H9 (cell line): ENCODE measurements at regions not wholly inside any gene's neighbourhood (a gene's known extent, or its start where the extent isn't known, plus 50 kb on each side); places are given as distances from the start of the nearest gene placed in this dataset.

ENCODE experiments used
- DNase-seq: peaks from one replicate; pipeline ENCODE4 v3.0.0-alpha.2; 2017
- H2AFZ ChIP-seq: one replicate; pipeline ENCODE4 v1.6.1; 2013; ENCODE audit warnings: mild to moderate bottlenecking, low read length, control low read depth, moderate library complexity
- H2AK5ac ChIP-seq: 2 replicates; pipeline ENCODE4 v1.6.1; 2013; ENCODE audit warnings: low read length, control low read depth, mixed read lengths; ENCODE audit not compliant: insufficient read length
- H2BK120ac ChIP-seq: one replicate; pipeline ENCODE4 v1.6.1; 2013; ENCODE audit warnings: low read depth, mild to moderate bottlenecking, low read length, control low read depth, inconsistent platforms; ENCODE audit not compliant: poor library complexity, severe bottlenecking
- H2BK12ac ChIP-seq: 2 replicates; pipeline ENCODE4 v1.6.1; 2013; ENCODE audit warnings: low read length, control low read depth, mixed read lengths, low read depth; ENCODE audit not compliant: insufficient read length
- H2BK15ac ChIP-seq: 2 replicates; pipeline ENCODE4 v1.6.1; 2013; ENCODE audit warnings: low read depth, low read length, control low read depth
- H2BK20ac ChIP-seq: one replicate; pipeline ENCODE4 v1.6.1; 2013; ENCODE audit warnings: low read depth, mild to moderate bottlenecking, low read length, control low read depth, inconsistent platforms; ENCODE audit not compliant: poor library complexity, severe bottlenecking
- H2BK5ac ChIP-seq: 2 replicates; pipeline ENCODE4 v1.6.1; 2013; ENCODE audit warnings: low read length, control low read depth, mixed read lengths; ENCODE audit not compliant: insufficient read length
- H3K14ac ChIP-seq: 2 replicates; pipeline ENCODE4 v1.6.1; 2013; ENCODE audit warnings: low read length, control low read depth; ENCODE audit not compliant: insufficient read depth
- H3K18ac ChIP-seq: 2 replicates; pipeline ENCODE4 v1.6.1; 2013; ENCODE audit warnings: low read depth, mild to moderate bottlenecking, mixed read lengths, low read length, control low read depth; ENCODE audit not compliant: insufficient read length
- H3K23ac ChIP-seq: 2 replicates; pipeline ENCODE4 v1.6.1; 2013; ENCODE audit warnings: low read length, control low read depth, mixed read lengths, low read depth; ENCODE audit not compliant: insufficient read length
- H3K23me2 ChIP-seq: 2 replicates; pipeline ENCODE4 v1.6.1; 2013; ENCODE audit warnings: low read depth, mild to moderate bottlenecking, mixed read lengths, low read length, control low read depth; ENCODE audit not compliant: insufficient read length, poor library complexity, severe bottlenecking
- H3K27ac ChIP-seq: 2 replicates; pipeline ENCODE4 v1.5.1; 2013; ENCODE audit warnings: low read length, control low read depth, mixed read lengths, low read depth; ENCODE audit not compliant: insufficient read length
- H3K27me3 ChIP-seq: 2 replicates; pipeline ENCODE4 v1.6.1; 2013; ENCODE audit warnings: low read length, control low read depth, inconsistent platforms; ENCODE audit not compliant: insufficient read depth
- H3K4ac ChIP-seq: 2 replicates; pipeline ENCODE4 v1.6.1; 2013; ENCODE audit warnings: low read depth, mild to moderate bottlenecking, control low read depth, inconsistent platforms, low read length, moderate library complexity
- H3K4me1 ChIP-seq: 2 replicates; pipeline ENCODE4 v1.6.1; 2013; ENCODE audit warnings: low read length, control low read depth, inconsistent platforms; ENCODE audit not compliant: insufficient read depth
- H3K4me2 ChIP-seq: 2 replicates; pipeline ENCODE4 v1.6.1; 2013; ENCODE audit warnings: low read length, control low read depth, mixed read lengths; ENCODE audit not compliant: insufficient read length, insufficient read depth
- H3K56ac ChIP-seq: 2 replicates; pipeline ENCODE4 v1.6.1; 2013; ENCODE audit warnings: low read depth, mild to moderate bottlenecking, mixed read lengths, low read length, control low read depth; ENCODE audit not compliant: insufficient read length
- H3K79me1 ChIP-seq: 2 replicates; pipeline ENCODE4 v1.6.1; 2013; ENCODE audit warnings: low read depth, mild to moderate bottlenecking, moderate library complexity, low read length, control low read depth, inconsistent platforms; ENCODE audit not compliant: insufficient read depth, poor library complexity, severe bottlenecking
- H3K79me2 ChIP-seq: 2 replicates; pipeline ENCODE4 v1.6.1; 2013; ENCODE audit warnings: low read length, control low read depth, inconsistent platforms; ENCODE audit not compliant: insufficient read depth
- H3K9ac ChIP-seq: 2 replicates; pipeline ENCODE4 v1.6.1; 2013; ENCODE audit warnings: low read length, control low read depth, mixed read lengths; ENCODE audit not compliant: insufficient read length; ENCODE audit errors: extremely low read depth
- H3K9me3 ChIP-seq: one replicate; pipeline ENCODE4 v1.6.1; 2013; ENCODE audit warnings: low read depth, low read length, inconsistent platforms; ENCODE audit not compliant: control insufficient read depth
- H3T11ph ChIP-seq: one replicate; pipeline ENCODE4 v1.6.1; 2013; ENCODE audit warnings: mild to moderate bottlenecking, low read length, control low read depth, inconsistent platforms
- H4K20me1 ChIP-seq: one replicate; pipeline ENCODE4 v1.6.1; 2013; ENCODE audit not compliant: control insufficient read depth, insufficient read length, insufficient read depth
- H4K5ac ChIP-seq: 2 replicates; pipeline ENCODE4 v1.6.1; 2013; ENCODE audit warnings: low read depth, mild to moderate bottlenecking, mixed read lengths, low read length, control low read depth; ENCODE audit not compliant: insufficient read length
- H4K8ac ChIP-seq: replicated peaks from 2 replicates; pipeline ENCODE4 v1.6.1; 2013; ENCODE audit warnings: low read length, control low read depth, mixed read lengths, low read depth; ENCODE audit not compliant: insufficient read length
- H4K91ac ChIP-seq: 2 replicates; pipeline ENCODE4 v1.6.1; 2013; ENCODE audit warnings: low read depth, mild to moderate bottlenecking, moderate library complexity, mixed read lengths, low read length, control low read depth; ENCODE audit not compliant: insufficient read length
- H3K27ac Mint-ChIP-seq, 3 experiments: 2 replicates in 2 of 3; 3 replicates in 1 of 3; pipeline ENCODE4 v1.8.0; 2020 to 2021; ENCODE audit warnings: mixed read lengths in 3 of 3, mild to moderate bottlenecking in 1 of 3, moderate library complexity in 1 of 3
- H3K27me3 Mint-ChIP-seq: 2 replicates; pipeline ENCODE4 v1.8.0; 2021; ENCODE audit warnings: low read depth, mild to moderate bottlenecking, moderate library complexity, mixed read lengths
- H3K36me3 Mint-ChIP-seq, 3 experiments: 2 replicates in 2 of 3; 3 replicates in 1 of 3; pipeline ENCODE4 v1.8.0; 2020 to 2021; ENCODE audit warnings: low read depth in 3 of 3, mixed read lengths in 3 of 3; ENCODE audit not compliant: insufficient read depth in 1 of 3
- H3K4me1 Mint-ChIP-seq, 2 experiments: 2 replicates each; pipeline ENCODE4 v1.8.0; 2020; ENCODE audit warnings: mixed read lengths in 2 of 2
- H3K4me3 Mint-ChIP-seq, 2 experiments: 2 replicates in 1 of 2; 3 replicates in 1 of 2; pipeline ENCODE4 v1.8.0; 2020 to 2021; ENCODE audit warnings: mild to moderate bottlenecking in 2 of 2, mixed read lengths in 2 of 2, moderate library complexity in 1 of 2
- H3K9me3 Mint-ChIP-seq, 2 experiments: 2 replicates in 1 of 2; 3 replicates in 1 of 2; pipeline ENCODE4 v1.8.0; 2020; ENCODE audit warnings: mild to moderate bottlenecking in 2 of 2, mixed read lengths in 2 of 2, moderate library complexity in 1 of 2
- CTCF ChIP-seq: fragments of 200-600 bp; sonication (generic); conservative IDR thresholded peaks from 3 replicates; pipeline ENCODE4 v1.8.0; 2021; ENCODE audit warnings: antibody characterized with exemption, mild to moderate bottlenecking
- WGBS: extraction: QIAGEN DNeasy Blood & Tissue Kit; methylation state at CpG from one replicate; pipeline ENCODE4 v1.1.7; 2013; ENCODE audit warnings: missing lambda C conversion rate, low lambda C conversion rate, mixed read lengths; ENCODE audit not compliant: insufficient read length; ENCODE audit errors: extremely low coverage; 5-methylcytosine and 5-hydroxymethylcytosine counted together

GRCh38 chr5:33321026-33321425 lies 119.7 kb upstream of the TARS1 start:
- Histone ChIP-seq H3K27me3 (no peaks in the 10 kb centered on the region), H3K23ac (no peak overlapping the region), H3K9ac (no peak overlapping the region), H2BK12ac (no peak overlapping the region), H3K27ac (no peak overlapping the region), H3K79me2 (no peaks in the 10 kb centered on the region), H4K91ac (no peak overlapping the region), H4K8ac (no peak overlapping the region), H2AFZ (no peak overlapping the region), H3K79me1 (no peaks in the 10 kb centered on the region), H3K56ac (no peak overlapping the region), H3K14ac (no peak overlapping the region), H2BK120ac (no peak overlapping the region), H3K23me2 (no peaks in the 10 kb centered on the region), H2BK20ac (no peak overlapping the region), H4K20me1 (no peaks in the 10 kb centered on the region), H3K18ac (no peak overlapping the region), H3T11ph (no peak overlapping the region), H3K4me1 (no peaks in the 10 kb centered on the region), H2BK5ac (no peak overlapping the region), H3K4ac (no peak overlapping the region), H3K9me3 (no peaks in the 10 kb centered on the region), H2BK15ac (no peak overlapping the region), H4K5ac (no peak overlapping the region), H3K4me2 (no peak overlapping the region), H2AK5ac (no peak overlapping the region)
- no peaks in the 10 kb centered on the region for H3K36me3 Mint-ChIP-seq
- no peaks in the 10 kb centered on the region for H3K27me3 Mint-ChIP-seq
- H3K4me1 Mint-ChIP-seq, result no peaks in the 10 kb centered on the region
- H3K9me3 Mint-ChIP-seq, result no peaks in the 10 kb centered on the region
- no CpG with 5 or more reads among the region's 1 CpG for WGBS
- no peak overlapping the region for H3K27ac Mint-ChIP-seq
- H3K4me3 Mint-ChIP-seq, result no peak overlapping the region
- DNase-seq, result no peak
- TF ChIP-seq CTCF, result no peak
